NCI-H2029 treated with DMSO at 0.1 percent for 48 hours (cell line): ENCODE measurements at regions not wholly inside any gene's neighbourhood (a gene's known extent, or its start where the extent isn't known, plus 50 kb on each side); places are given as distances from the start of the nearest gene placed in this dataset.
A peak's percentile ranks its signal among the peaks of the same experiment; 100 is the strongest.
"Not testable (repeated sequence)": the region's sequence is repeated elsewhere in the genome, so short reads cannot be mapped to it uniquely, and the experiment has no call there.

Source experiments
- DNase-seq: peaks from one replicate; lab custom pipeline; 2025; lab: John Stamatoyannopoulos, UW

DNA sequence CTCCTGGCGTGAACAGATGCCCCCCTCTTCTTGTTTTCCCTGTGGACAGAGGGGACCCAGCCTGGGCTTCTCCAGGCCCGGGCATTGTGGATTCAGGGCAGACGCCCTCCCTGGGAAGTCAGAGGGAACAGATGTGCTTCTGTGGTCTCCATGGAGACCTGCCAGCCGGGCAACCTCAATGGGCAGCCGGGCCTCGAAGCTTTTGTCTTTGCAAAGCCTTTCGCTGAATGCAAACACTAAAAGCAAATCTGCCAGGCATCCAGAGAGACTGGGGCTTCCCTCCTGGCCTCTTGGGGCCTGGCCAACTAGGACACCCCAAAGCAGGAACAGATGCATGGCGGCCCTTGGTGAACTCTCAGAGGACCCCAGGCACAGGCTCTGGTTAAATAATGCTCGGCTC is 370.0 kb upstream of the SULF2 start:
- no peak for DNase-seq

DNA sequence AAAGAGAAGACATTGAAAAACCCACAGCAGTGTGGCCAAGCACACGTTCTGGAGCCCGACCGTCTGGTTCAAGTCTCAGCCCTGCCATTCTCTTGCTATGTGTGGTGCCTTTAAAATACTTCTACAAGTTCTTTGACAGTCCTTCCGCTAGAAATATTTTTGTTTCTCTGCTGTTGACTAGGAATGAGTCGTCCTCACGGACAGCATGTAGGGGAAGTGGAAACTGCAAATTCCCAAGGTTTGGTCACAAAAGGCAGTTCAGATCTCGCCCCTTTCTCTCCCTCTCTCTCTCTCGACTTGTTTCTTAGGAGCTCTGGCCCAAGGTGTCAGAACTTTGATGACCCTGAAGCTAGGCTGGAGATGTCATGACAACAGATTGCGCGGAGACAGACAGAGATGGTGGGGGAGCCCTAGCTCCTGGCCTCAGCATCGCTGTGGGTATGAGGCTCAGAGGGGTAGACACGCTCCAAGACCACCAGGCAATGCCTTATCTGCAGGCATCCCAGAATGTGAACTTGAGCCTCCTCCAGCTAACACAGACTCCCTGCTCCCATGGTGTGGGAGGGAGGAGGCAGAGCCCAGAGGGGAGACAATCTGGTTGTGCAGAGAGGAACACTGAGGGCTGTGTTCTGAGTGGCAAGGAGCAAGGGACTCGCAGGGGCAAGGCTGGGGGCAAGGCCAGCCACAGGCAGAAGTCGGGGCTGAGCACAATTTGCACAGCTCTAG is 368.9 kb upstream of the SULF2 start:
- no peak for DNase-seq

DNA sequence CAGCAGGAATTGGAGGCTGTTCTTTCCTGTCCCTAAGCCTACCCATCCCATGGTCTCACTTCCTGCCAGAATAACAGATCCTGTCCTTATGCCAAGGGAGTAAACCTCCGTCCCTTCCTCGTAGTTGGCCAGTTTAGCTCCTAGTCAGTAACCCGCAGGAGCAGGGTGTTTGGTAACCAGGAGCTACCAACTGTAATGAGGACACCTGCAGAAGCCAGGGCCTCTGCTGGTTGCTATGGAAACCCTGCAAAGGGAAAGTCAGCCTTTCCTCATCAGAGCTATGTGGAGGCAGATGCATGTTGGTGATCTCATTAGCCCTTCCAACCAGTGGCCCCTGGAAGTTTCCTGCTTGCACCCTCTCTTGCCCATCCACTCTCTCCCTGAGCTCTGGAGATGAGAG is 368.2 kb upstream of the SULF2 start:
- DNase-seq = no peak

DNA sequence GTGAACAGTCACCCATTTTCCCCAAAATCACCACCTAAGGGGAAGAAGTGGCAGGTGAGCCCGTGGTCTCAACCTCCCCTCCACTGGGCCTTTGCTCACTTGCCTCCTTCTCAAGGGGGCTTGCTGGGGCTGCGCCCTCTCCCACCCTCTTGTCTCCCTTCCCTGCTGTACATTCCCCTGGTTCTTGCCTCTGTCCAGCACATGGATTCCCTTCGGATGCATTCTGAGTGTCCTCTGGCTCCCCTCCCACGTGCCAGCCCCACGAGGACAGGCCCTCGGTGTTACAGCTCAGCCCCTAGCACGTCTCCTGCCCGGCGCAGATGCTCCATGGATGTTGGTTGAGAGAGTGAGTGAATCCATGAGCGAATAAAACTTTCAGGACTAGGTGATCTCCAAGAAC is 367.8 kb upstream of the SULF2 start:
- DNase-seq = no peak

DNA sequence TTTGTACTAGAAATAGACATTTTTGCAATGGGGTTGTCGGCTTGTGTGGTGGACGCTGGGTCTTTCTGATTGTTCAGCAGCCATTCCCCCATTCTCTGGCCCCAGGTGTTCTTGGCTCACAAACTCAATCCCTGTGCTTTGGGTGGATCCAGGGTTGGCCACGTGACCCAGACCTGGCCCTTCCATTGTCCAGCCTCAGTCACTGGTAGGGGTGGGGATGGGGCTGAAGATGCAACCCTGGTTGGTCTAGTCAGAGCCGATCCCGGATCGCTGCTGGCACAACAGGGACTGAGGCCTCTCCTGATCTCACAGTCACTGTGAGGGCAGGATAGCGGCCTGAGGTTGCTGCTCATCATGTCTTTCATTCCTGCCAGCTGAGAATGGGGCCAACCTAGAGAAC is 365.3 kb upstream of the SULF2 start:
- DNase-seq = no peak

DNA sequence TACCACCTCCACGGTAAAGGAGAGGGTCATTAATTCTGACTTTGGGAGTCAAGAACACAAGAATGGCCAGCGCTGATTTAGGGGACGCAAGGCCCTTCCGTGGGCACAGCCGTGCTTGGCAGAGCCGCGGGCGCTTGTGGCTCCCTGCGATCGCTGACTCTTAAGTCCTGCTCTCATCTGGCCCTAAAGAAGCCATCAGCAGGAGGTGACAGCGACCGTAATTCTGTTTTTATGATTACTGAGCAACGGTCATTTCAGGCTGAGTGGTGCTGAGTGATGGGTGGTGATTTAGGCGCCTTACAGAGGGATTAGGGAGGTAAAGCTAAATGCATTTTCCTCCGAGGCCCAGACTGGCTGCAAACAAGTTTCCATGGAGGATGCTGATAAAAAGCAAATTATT is 364.6 kb upstream of the SULF2 start:
- DNase-seq = no peak

DNA sequence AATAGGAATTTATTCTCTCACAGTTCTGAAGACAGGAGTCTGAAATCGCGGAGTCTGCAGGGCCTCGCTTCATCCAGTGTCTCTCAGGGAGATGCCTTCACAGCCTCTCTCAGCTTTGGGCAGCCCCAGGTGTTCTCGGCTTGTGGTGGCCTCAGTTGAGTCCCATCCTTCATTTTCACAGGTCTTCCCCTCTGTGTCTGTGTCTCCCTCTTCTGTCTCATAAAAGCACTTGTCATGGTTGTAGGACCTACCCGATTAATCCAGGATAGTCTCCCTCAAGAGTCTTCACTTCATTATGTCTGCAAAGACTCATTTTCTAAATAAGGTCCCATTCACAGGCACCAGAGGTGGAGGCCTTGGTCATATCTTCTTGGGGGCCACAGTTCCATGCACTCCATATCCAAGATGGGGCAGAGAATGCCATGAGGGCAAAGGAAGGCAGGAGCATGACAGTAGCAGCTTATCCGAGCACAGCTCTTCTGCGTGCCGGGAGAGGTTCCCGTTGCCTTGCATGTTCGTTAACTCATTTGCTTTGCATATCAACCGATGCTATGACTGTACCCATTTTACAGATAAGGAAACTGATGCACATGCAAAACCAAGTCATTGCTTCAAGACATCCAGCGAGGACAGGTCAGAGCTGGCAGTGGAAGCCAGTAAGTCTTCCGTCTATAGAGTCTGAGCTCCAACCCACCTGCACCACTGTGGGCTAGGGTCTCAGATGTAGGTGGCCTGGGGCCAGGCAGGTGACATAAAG is 363.8 kb upstream of the SULF2 start:
- DNase-seq = no peak

DNA sequence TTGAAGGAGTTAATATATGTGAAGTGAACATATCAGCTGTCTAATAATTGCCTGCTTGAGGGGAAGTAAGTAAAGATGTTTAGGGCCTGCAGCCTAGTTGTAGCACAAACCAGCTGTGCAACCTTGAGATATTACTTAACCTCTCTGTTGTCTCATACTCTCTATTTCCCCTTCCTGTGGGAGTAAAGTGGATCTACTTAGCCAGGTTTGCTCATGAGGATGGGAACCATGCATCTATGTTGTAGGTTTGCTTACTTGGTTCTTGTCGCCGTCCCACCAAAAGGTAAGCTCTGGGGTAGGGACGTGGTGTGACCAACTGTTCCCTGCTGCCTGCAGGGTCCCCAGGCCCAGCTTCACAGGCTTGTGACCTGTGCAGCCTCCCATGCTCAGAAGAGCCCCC is 362.7 kb upstream of the SULF2 start:
- DNase-seq = no peak

DNA sequence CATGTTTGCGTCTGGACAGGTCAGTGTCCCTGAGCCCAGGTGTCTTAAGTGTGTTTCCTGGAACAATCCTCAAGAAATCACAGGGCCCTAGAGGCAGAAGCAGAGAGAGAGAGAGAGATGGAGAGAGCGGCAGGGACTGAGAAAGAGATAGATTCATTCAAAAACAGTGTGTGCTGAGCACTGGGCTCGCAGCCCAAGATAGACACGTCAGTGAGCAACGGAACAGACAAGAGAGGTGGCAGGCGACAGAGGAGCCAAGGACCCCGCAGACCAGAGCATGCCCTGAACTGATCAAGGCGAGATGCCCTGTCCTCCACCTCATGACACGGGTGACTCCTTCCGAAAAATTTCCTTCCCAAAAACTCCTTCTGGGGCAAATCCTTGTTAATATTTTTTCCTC is 362.0 kb upstream of the SULF2 start:
- no peak for DNase-seq

DNA sequence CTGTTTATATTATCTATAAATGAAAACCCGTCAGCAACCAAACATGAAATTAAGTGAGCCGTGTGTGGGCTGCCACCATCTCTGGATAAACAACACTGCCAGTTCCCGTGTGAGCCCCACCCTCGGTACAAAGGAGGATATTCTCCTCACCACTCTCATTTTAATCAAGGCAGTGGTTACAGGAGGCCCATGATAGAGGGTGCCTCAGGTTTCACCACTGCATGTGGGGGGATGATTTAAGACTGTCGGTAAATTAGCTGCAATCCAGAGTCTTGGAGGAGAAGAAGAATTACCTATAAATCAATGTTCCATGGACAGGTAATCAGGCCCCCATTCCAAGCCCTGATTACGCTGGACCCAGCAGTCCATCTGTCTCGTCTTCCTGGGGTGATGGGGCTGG is 361.6 kb upstream of the SULF2 start:
- no peak for DNase-seq

DNA sequence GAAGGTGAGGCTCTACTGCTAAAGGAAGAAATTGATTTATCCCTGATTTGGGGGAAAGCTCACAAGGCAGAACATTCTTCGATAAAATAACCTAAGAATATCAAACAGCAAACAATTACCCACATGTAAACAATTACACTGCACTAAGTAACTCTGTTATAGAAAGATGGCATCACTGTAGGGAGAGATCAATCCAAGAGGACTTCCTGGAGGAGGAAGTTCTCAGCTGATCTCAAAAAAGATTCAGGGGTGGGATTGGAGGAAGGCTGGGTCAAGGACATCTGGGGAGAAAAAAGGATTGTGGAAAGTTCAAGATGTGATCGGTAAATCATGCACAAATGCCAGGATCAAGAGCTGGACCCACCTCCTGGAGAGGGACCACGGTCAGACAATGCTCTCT is 361.0 kb upstream of the SULF2 start:
- no peak for DNase-seq

DNA sequence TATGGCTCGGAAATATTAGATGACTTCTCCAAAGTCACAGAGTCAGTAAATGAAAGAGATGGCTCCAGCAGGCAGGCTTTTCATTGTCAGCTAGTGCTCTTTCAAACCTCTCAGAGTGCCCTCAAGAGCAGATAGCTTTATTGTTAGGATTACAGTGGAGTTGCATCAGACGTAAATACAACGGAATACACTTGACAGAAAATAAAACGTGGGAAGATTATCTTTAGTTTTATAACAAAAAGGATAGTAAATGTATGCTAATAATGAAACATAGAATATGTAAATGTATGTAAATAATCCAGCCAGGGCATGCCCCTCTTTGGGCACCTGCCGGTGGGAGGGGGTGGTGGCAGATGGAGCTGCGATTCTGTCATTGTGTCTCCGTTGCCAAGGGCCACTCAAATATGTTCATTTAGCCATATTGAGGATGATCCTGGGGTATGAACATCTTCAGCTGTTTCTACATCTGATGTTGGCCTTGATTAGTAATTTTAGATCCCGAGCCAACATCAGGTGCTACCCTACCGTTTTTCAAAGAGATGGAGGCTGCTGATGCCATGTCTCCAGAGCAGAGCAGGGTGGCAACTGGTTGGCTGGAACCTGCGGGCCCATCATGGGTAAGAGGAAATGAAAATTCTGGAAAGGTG is 358.3 kb upstream of the SULF2 start:
- DNase-seq = peak; percentile 81

DNA sequence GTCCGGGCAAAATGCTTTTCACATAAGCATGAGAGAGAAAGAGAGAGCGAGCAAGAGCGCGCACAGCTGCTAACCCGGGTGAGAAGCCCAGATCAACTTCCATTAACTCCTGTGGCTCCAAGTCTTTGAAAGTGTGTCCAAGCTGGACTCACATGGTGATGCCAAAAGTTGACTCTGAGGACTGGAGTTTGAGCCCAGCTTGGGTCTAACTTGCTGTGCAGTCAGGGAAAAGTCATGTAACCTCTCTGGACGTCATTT is 357.2 kb upstream of the SULF2 start:
- no peak for DNase-seq

DNA sequence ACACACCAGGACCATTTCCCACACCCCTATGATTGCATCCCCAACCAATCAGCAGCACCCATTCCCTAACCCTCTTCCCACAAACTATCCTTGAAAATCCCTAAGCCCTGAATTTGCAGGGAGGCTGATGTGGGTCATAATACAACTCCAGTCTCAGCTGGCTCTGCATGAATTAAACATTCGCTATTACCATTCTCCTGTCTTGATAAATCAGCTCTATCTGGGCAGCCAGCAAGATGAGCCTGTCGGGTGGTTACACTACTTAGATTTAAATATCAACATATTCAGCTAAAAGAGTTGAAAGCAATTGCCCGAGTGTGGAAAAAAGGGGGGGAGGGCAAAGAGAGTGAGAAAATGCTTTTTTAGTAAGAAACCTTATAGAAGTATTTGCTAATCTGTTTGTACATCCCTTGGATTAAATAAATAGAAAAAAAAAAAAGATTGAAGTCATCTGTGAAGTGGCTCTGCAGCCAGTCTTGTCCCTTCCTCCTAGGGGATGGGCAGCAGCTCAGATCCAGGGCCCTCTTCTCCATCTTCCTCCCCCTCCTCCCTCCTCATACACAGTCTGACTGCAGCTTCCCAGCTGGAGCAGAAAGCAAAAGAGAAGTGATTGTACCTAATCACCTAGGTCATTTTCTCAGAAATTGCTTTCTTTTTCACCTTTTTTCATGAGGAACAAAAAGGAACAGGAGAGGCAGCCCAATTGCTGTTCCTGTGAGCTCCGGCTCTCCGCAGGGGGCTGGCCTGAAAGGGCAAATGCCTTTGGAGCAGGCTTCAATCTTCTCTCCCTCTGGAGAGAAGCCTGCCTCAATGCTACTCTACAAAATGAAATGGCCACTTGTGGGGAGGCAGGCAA is 356.6 kb upstream of the SULF2 start:
- DNase-seq = no peak

DNA sequence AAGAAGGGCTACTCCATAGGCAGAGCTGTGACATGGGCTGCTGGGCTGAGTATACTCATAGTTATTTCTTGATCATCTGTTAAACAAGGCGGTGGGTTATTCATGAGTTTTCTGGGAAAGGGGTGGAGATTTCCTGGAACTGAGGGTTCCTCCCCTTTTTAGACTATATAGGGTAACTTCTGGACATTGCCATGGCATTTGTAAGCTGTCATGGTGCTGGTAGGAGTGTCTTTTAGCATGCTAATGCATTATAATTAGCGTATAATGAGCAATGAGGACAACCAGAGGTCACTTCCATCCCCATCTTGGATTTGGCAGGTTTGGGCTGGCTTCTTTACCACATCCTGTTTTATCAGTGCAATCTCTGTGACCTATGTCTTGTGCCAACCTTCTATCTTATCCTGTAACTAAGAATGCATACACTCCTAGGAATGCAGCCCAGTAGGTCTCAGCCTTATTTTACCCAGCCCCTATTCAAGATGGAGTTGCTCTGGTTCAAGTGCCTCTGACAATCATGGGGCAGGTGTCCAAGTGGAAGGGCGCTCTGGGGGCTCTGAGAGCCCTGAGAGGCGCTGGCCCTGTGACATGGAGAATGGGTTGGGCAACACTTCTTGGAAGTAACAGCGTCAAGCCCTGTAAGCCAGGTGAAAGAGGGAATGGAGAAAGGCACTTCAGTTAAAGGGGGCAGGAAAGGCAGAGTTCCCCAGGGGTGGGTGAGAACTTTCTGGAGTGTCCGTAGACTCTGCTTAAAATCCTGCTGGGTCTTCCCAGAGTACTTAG is 354.2 kb upstream of the SULF2 start:
- no peak for DNase-seq

DNA sequence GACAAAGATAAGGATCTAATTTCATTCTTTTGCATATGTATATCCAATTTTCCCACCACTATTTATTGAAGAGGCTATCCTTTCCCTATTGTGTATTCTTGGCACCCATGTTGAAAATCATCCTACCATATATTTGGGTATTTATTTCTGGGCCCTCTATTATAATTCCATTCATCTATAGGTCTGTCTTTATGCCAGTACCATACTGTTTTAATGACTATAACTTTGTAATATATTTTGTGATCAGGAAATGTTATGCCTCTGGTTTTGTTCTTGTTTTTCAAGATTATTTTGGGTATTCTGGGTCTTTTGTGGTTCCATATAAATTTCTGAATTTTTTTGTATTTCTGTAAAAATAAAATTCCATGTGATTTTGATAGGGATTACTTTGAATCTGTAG is 347.6 kb upstream of the SULF2 start:
- DNase-seq = no peak

DNA sequence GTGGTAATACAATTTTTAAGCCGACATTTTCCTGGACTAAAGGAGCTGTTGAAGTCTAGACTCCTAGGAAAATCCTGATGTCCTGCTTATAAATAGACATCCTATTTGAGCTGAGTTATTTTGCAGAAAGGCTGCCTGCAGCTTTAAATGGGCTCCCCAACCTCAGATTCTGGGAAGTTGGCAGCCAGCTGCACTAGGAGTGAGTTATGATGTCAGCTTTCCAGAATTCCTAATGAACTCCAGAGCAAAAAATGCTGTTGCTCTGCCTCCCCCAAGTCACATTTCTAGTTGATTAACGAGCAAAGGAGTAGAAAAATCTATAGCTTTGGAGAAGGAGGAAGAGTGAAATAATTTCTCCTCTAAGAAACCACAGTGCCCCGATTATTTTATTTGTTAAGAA is 346.3 kb upstream of the SULF2 start:
- DNase-seq = no peak

DNA sequence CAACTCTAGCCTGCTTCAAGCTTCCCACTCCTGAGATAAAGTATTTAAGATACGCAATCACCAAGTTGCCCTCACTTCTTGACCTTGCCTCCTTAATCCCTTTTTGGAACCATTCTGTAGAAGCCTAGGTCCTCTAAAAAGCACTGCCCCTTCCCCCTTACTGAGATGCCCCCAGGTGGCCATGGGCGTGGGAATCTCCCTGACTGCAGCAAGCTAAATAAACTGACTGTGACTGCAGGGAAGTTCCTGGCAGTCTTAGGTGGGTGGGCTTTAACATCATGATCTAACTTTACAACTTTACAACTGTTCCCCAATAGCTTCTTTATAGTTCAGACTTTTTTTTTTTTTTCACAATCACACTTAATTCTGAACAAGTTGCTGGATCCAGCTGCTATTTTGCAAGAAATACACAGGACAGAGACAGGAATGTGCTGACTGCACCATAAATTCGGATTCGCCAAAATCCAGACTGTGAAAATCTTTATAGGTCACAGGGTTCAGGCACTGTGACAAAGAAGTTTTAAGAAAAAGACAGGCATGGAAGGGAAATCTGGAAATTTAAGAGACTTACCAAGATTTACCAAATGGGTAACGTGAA is 344.2 kb upstream of the SULF2 start:
- DNase-seq = no peak

DNA sequence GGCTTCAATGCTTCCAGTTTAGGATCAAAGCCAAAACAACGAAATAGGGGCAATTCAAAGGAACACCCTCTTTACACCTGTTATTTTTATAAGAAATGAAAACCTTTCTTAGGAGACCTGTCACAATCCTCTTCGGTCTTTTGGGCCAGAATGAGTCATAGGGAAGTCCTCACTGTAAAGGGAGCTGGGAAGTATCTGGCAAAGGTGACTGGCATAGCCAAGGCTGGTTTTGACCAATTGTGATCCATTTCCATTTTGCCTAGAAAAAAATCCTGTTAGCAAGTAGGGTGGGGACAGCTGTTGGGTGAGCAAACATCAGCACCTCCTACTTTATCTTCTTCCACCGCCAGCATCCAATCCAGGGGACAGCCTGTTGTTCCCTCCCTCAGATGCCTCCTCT is 343.2 kb upstream of the SULF2 start:
- DNase-seq = no peak

DNA sequence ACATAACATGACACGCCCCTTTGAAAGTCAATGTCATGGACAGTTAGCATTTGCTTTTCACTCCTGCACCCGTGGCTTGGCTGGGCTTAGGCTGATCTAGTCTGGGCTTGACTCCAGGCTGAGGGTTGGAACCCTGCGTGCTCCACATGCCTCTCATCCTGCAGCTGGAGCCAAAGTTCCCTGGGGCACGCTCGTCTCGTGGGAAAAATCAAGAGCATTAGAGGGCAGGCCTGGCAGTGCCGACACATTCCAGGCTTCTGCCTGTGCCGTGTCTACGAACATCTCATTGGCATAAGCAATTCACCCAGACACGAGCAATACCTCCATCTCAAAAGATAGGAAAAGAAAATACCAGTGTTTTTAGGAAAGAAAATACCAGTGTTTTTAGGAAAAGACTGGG is 342.7 kb upstream of the SULF2 start:
- DNase-seq = not testable (repeated sequence)

DNA sequence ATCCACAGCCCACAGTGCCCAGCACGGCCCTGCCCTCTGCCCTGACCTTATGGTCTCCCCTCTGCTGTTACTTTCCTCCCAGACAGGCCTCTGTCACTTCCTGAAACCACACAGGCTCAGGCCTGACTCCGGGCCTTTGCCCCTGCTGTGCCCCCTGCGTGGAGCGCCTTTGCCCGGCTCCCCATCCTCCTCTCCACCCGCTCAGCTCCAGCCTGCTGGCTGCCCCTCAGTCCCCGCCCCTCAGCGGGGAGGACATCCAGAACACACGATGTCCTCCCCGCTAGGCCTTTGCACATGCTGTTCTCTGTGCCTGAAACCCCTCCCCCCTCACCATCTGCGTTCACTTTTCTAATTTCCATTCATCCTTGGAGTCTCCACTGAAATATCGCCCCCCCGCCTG is 341.9 kb upstream of the SULF2 start:
- not testable (repeated sequence) for DNase-seq
